ENCODE measurements at regions not wholly inside any gene's neighbourhood (a gene's known extent, or its start where the extent isn't known, plus 50 kb on each side); places are given as distances from the start of the nearest gene placed in this dataset.

DNA sequence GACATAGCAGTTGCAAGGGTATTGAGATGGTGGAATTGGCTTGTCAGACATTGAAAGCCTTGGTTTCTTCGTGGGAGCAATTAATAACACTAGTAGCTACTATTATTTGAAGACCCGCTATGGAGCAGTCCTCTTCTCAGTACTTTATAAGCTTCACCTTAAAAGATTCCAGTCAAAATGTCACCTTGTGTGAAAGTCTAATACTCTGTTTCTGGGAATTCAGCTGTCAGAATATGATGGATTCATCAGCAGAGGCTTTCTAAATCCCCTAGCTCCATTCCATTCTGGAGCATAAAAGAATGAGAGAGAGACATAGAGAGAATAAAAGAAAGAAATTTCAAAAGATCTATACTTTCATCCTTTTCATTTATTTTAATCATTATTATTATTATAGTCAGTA is 375.9 kb upstream of the ADGRL2 start:
- no peak overlapping the region for H2BK12ac ChIP-seq (ENCODE audit: low read depth, low read length)
- H4K20me1 ChIP-seq (replicated peaks in 1 of 2; ENCODE audit: control insufficient read depth in 1 of 2, insufficient read depth in 2 of 2, low read length in 2 of 2), result no peaks in the 10 kb centered on the region
- POLR2A ChIA-PET (ENCODE audit: partially characterized antibody), result no interaction called here
- H3K9ac ChIP-seq (replicated peaks in 1 of 4; ENCODE audit: extremely low read depth in 1 of 4, low read depth in 3 of 4, low read length in 3 of 4), result no peak overlapping the region
- H4K8ac ChIP-seq (ENCODE audit: extremely low read depth, insufficient read depth, low read length), result no peak overlapping the region
- H3K4me1 ChIP-seq (replicated peaks in 1 of 4; ENCODE audit: control insufficient read depth in 3 of 4, insufficient read depth in 4 of 4, low read length in 3 of 4), result peaks cover 0 to 2% (median 0%) of the 10 kb centered on the region in 4 experiments; a peak in 2 of 7 replicates
- no peaks in the 10 kb centered on the region for H3K79me2 ChIP-seq (ENCODE audit: control insufficient read depth in 1 of 2, insufficient read depth in 2 of 2, low read length in 2 of 2)
- no peak overlapping the region for H2AK5ac ChIP-seq (ENCODE audit: low read depth, low read length)
- peaks cover 0 to 7% (median 2%) of the 10 kb centered on the region in 4 experiments; a peak in 3 of 8 replicates for H3K36me3 ChIP-seq (ENCODE audit: control insufficient read depth in 2 of 4, insufficient read depth in 4 of 4, low read length in 3 of 4)
- H3K23me2 ChIP-seq (ENCODE audit: low read depth, low read length), result no peaks in the 10 kb centered on the region
- H3K4ac ChIP-seq (replicated peaks; ENCODE audit: insufficient read length, low read depth, low read length), result no peak overlapping the region
- 84% methylated on average over 2 of the region's 2 CpGs; no CpG with 5 or more reads in 1 of the 2 experiments for WGBS, 2 experiments (ENCODE audit: extremely low coverage in 1 of 2, insufficient coverage in 1 of 2, insufficient read length in 1 of 2, insufficient replicate concordance in 2 of 2, low coverage in 1 of 2, low lambda C conversion rate in 2 of 2, missing lambda C conversion rate in 1 of 2)
- no peak overlapping the region for H3K18ac ChIP-seq (ENCODE audit: extremely low read depth, low read length)
- CTCF ChIA-PET (ENCODE audit: partially characterized antibody), result interaction anchor here (1.3 to 2.6 kb wide), 3 partner anchors 10 to 27 kb away, joined by 3 to 14 read pairs (median 6); no protein-coding TSS in a partner anchor
- H3K23ac ChIP-seq (ENCODE audit: insufficient read length), result no peak overlapping the region
- H4K91ac ChIP-seq (replicated peaks; ENCODE audit: insufficient read length, low read length), result no peak overlapping the region
- no peak overlapping the region for H2BK15ac ChIP-seq (ENCODE audit: low read length)
- H3K56ac ChIP-seq (replicated peaks; ENCODE audit: insufficient read length, low read depth, low read length), result no peak overlapping the region
- no peak for DNase-seq (ENCODE audit: low read depth in 1 of 2, low spot score in 2 of 2)
- H3K27me3 ChIP-seq (replicated peaks in 1 of 4; ENCODE audit: control insufficient read depth in 3 of 4, extremely low read depth in 1 of 4, insufficient read depth in 3 of 4, low read length in 3 of 4), result no peaks in the 10 kb centered on the region
- H3K27ac ChIP-seq (ENCODE audit: low read depth, low read length), result no peak overlapping the region
- H3K14ac ChIP-seq (ENCODE audit: insufficient read length), result no peak overlapping the region
- H2BK120ac ChIP-seq (replicated peaks; ENCODE audit: low read depth, low read length), result no peak overlapping the region
- H2BK5ac ChIP-seq (ENCODE audit: low read depth, low read length), result no peak overlapping the region
- H3K4me3 ChIP-seq (ENCODE audit: extremely low read depth in 1 of 4, insufficient read depth in 2 of 4, low read depth in 3 of 4, low read length in 4 of 4), result no peak overlapping the region
- H4K5ac ChIP-seq (ENCODE audit: insufficient read length, low read depth, low read length), result no peak overlapping the region
- no peaks in the 10 kb centered on the region; a peak in 2 of 4 replicates for H3K9me3 ChIP-seq (ENCODE audit: insufficient read depth in 2 of 2, low read depth in 1 of 2, low read length in 1 of 2)
- no peaks in the 10 kb centered on the region for H3K79me1 ChIP-seq (ENCODE audit: low read depth, low read length)
- FAIRE-seq, result no peak
- no peak overlapping the region for H2BK20ac ChIP-seq (ENCODE audit: low read length)
- no peak overlapping the region for H2AFZ ChIP-seq (ENCODE audit: low read length)
- no peak overlapping the region for H3K4me2 ChIP-seq (ENCODE audit: insufficient read depth in 1 of 2, low read depth in 2 of 2, low read length in 2 of 2)
- no peak for TF ChIP-seq RFX5 (IDR thresholded peaks at IDR 0.05; ENCODE audit: borderline replicate concordance, low read depth, low read length)
- no peak for TF ChIP-seq POLR2A (IDR thresholded peaks at IDR 0.05; ENCODE audit: control extremely low read depth in 1 of 2, low read depth in 2 of 2, low read length in 2 of 2)
- no peak for TF ChIP-seq EGR1 (IDR thresholded peaks at IDR 0.05; ENCODE audit: borderline replicate concordance, low read depth, low read length)
- no peak for TF ChIP-seq YY1 (IDR thresholded peaks at IDR 0.05; ENCODE audit: low read depth, low read length)
- TF ChIP-seq NRF1 (IDR thresholded peaks at IDR 0.05; ENCODE audit: low read depth, low read length), result no peak
- no peak for TF ChIP-seq SP2 (IDR thresholded peaks at IDR 0.05; ENCODE audit: low read length)
- TF ChIP-seq SAP30 (IDR thresholded peaks at IDR 0.05; ENCODE audit: insufficient read depth, insufficient replicate concordance, low read length), result no peak

All from H1 (cell line).